22Rv1 (cell line): ENCODE measurements at regions not wholly inside any gene's neighbourhood (a gene's known extent, or its start where the extent isn't known, plus 50 kb on each side); places are given as distances from the start of the nearest gene placed in this dataset.

Experiments used
- CTCF ChIP-seq: fragments of 450-650 bp; IDR thresholded peaks from 2 replicates; pipeline ENCODE4 v1.5.1; 2017; ENCODE audit warnings: mild to moderate bottlenecking
- ZFX ChIP-seq: fragments of 450-650 bp; IDR thresholded peaks from 2 replicates; pipeline ENCODE4 v1.6.1; 2017; ENCODE audit warnings: antibody characterized with exemption, borderline replicate concordance

GRCh38 chr3:153567011-153567410 lies 405.0 kb downstream of the RAP2B start:
- no peak for TF ChIP-seq CTCF
- no peak for TF ChIP-seq ZFX
